ENCODE measurements at regions not wholly inside any gene's neighbourhood (a gene's known extent, or its start where the extent isn't known, plus 50 kb on each side); places are given as distances from the start of the nearest gene placed in this dataset.

DNA sequence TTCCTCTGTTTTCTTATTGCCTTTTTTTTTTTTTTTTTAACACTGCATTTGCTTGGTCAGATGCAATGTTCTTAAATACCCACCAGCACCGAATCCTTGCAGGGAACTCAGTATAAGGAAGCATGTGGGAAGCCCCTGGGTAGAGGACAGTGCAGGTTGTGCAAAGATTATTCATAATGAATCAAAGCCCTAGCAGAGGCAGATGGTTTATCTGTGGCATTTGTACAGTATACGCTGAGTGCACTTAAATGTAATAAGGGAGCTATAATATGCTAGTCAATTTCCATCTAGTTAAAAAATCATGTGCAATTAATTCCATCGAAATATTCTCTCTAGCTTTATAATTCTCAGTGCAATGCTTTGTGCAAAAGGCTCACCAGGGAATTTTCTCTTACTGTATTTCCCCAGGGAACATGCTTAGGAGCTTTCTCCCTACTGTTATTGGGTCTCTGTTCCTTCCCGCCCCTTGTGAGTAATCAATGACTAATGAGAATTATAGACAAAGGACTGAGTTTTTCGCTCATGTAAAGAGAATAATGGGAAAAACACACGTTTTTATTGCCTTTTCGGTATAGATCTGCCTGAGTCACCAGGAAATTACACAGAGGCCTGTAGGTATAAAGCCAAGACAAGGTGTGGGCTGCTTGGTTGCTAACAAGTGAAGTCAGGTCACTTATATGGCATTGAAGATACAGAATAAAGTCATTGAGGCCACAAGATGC lies 1214.3 kb upstream of the TMEM132C start:
- no peak for TF ChIP-seq CTCF (IDR thresholded peaks at IDR 0.05; ENCODE audit: insufficient read depth, low read length, poor library complexity, severe bottlenecking)
- TF ChIP-seq EZH2phosphoT487 (conservative IDR thresholded peaks at IDR 0.05; ENCODE audit: low read length), result no peak
